GM12892 (cell line): ENCODE measurements at regions not wholly inside any gene's neighbourhood (a gene's known extent, or its start where the extent isn't known, plus 50 kb on each side); places are given as distances from the start of the nearest gene placed in this dataset.

Experiments
- POLR2A ChIP-seq: IDR thresholded peaks from 2 replicates; pipeline ENCODE4 v1.6.1; 2011; ENCODE audit warnings: low read depth, low read length, control low read depth
- POLR2AphosphoS5 ChIP-seq: IDR thresholded peaks from 2 replicates; pipeline ENCODE4 v1.6.1; 2011; ENCODE audit warnings: low read depth, low read length, control low read depth

DNA sequence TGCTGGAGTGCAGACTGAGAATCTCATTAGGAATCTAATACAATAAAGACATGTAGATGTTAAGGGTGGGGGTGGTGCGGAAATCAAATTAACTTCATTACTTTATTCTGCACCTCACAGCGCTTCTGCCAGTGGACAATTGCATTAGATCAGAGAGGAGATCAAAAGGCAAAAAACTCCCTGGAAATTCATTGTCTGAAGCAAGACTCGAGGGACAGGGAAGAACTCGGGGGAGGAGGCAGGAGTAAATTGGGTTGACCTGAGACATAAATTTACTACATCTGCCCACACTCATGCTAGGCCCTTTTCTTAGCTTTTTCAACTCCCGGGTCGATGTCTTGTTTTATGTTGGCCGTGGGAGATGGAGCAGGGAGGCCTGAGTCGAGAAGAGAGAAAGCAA lies 315.4 kb downstream of the SPATA17 start:
- TF ChIP-seq POLR2AphosphoS5 (no peak), POLR2A (no peak)
